Fibroblast of skin of right biceps (primary cell): ENCODE measurements at regions not wholly inside any gene's neighbourhood (a gene's known extent, or its start where the extent isn't known, plus 50 kb on each side); places are given as distances from the start of the nearest gene placed in this dataset.
"Not testable (repeated sequence)": the region's sequence is repeated elsewhere in the genome, so short reads cannot be mapped to it uniquely, and the experiment has no call there.

Source experiments
- DNase-seq: peaks from one replicate; pipeline ENCODE4 v3.0.0-alpha.2; 2013

DNA sequence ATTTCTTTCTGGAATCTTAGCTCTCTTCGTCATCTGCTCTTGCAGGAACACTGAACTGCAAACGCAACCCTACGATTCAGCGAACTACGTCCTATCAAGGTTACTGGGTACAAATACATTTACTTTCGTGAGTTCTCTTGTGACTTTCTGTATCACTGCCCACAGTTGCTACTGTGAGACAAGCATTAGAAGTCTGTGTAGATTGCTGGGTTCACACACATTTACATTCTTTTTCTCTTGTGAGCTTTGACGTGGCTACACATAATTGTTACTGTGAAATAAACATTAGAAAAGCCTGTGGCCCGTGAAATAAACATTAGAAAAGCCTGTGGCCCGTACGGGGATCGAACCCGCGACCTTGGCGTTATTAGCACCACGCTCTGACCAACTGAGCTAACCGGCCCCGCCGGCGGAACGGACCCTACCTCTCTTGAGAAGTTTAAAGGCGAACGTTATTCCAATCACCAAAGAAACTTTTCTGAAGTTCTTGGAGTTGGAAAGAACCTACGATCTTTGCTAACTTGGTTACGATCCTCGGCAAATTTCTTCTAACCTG lies 61.2 kb upstream of the ZNF322 start:
- not testable (repeated sequence) for DNase-seq

DNA sequence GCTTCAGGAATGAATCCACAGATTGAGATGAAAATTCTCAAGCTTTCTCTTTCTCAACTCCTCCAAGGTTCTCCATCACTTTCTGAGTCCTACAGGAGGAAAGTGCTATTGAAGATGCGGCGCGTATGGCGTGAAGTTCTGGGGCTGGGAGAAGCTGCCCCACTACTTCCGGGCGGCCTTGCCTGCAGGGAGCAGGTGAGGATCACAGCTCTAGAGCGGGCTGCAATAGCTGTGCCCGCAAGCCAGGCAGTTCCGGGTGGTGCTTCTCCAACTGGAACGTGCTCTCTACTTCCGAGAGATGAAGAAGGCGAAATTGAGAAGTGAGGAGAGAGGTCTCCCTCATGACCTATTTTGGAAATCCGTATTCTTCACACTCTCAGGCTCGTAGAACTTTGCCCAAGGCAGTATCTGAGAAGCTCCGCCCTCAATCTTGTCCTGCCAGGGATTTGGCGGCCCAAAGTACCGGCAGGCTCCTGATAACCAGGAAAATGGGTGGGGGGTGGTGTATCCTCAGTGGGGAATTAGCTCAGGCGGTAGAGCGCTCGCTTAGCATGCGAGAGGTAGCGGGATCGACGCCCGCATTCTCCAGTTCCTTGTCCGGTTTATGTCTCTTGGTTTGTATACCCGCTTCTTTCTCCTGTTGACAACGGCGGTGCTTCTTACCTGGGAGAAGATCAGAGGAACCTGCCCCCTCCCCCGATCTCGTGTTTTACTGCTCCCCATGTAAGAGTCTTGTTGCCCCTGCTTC lies 70.6 kb upstream of the ZNF322 start:
- not testable (repeated sequence) for DNase-seq

DNA sequence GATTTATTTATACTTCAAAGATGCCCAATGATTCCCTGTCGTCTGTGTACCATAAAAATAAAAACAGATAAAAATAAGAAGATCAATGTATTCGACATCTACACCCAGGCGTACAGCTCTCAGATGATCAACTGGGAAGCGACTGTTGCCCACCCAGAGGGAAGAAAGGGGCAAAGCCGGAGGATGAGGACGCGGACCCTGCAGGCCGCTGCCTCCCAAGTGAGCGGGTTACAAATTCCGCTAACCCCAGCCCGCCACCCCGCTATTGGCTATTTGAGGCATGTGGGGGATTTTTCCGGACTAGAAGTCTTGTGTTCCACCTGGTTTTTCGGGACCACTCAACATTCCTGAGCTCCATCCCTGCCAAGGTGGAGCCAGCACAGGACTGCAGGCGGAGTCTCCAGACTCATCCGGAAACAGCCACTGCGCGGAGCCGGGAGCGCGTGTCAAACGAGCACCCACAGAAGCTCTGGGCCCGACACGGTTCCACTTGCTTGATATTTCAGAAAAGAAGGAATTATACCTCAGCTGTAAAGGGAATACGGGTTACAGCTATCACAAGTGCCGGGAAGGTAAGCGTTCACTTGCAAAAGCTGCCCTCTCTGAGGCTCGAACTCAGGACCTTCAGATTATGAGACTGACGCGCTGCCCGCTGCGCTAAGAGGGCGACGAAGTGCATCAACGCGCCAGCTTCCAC lies 75.4 kb upstream of the ZNF322 start:
- DNase-seq, result not testable (repeated sequence)

DNA sequence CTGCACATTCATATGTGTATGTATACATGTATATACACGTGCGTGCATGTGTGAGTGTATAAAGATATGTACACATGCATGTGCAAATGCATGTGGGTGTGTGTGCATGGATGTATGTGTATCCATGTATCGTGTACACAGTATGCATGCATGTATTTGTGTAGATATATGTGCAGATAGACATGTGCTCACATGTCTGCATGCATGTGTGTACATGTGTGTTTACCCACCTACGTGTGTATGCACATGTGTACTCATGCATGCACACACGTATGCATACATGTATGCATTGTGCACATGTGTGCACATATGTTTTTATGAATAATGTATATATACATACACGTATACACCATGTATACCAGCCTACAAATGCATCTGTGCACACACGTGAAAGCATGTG lies 80.3 kb upstream of the ZNF322 start:
- DNase-seq, result no peak

DNA sequence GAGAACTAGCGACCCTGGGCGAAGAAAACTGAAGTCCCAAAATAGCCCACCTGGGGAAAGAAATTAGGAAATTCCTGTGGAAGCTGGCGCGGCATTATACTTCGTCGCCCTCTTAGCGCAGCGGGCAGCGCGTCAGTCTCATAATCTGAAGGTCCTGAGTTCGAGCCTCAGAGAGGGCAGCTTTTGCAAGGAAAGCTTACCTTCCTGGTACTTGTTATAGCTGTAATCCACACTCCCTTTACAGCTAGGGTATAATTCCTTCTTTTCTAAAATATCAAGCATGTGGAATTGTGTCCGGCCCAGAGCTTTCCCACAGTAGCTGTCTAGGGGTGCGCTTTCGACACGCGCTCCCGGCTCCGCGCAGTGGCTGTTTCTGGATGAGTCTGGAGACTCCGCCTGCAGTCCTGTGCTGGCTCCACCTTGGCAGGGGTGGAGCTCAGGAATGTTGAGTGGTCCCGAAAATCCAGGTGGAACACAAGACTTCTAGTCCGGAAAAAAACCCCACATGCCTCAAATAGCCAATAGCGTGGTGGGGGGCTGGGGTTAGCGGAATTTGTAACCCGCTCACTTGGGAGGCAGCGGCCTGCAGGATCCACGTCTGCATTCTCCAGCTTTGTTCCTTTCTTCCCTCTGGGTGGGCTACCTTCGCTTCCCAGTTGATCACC lies 83.7 kb upstream of the ZNF322 start:
- peak; percentile 87 for DNase-seq

DNA sequence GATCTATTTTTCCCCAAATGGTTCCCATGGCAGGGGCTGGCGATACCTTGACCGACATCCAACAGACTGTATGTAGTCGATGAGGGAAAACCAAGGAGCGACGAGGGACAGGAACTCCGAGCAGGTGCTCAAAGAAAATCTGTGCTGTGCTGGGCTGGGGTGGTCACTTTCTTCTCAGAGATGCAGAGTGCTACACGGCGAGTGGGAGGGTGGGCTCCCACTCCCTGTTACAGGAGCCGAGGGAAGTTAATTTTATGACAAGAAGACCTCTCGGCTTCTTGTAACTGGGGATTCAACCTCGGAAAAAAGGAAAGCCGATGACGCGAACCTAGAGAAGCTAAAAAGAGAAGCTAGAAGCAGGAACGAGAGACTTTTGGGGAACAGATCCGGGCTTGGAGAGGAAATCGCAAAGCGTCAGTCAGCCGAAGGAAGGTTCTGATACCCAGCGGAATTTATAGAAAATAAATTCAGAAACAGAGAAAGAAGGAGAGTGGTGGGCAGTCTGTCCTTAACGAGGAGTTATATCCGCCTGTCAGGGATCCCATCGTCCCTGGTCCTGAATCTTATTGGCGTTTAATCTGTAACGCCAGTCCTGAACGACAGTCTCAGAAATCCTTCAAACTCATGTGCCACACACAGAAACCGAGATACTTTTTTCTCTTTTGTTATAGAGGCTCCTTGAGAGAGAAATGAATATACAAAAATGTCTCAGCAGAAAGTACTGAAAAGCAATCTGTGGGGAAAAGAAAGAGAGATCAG lies 84.6 kb upstream of the ZNF322 start:
- DNase-seq, result no peak

DNA sequence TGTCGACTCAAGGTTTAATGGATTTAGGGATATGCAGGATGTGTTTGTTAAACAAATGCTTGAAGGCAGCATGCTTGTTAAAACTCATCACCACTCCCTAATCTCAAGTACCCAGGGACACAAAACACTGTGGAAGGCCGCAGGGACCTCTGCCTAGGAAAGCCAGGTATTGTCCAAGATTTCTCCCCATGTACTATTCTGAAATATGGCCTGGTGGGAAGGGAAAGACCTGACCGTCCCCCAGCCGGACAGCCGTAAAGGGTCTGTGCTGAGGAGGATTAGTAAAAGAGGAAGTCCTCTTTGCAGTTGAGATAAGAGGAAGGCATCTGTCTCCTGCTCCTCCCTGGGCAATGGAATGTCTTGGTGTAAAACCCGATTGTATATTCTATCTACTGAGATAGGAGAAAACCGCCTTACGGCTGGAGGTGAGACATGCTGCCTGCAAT lies 85.3 kb upstream of the ZNF322 start:
- not testable (repeated sequence) for DNase-seq

DNA sequence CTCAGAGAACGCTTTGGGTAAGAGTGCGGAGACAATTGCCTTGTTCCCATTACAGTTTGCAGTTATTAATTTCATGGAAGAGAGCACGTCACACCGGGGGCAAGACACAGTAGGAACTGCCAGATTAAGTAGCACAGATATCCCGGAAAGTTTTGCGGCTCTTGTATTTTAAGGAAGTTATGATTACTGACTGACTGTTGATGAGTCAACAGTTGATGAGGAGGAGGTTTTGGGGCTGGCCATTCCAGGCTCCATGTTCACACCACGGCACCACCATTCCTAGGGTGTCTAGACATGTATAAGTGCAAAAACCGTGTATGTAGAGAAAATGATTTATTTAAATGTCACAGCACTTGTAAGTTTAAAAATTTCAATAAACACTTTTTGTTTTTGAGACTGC lies 86.4 kb upstream of the ZNF322 start:
- DNase-seq, result not testable (repeated sequence)

DNA sequence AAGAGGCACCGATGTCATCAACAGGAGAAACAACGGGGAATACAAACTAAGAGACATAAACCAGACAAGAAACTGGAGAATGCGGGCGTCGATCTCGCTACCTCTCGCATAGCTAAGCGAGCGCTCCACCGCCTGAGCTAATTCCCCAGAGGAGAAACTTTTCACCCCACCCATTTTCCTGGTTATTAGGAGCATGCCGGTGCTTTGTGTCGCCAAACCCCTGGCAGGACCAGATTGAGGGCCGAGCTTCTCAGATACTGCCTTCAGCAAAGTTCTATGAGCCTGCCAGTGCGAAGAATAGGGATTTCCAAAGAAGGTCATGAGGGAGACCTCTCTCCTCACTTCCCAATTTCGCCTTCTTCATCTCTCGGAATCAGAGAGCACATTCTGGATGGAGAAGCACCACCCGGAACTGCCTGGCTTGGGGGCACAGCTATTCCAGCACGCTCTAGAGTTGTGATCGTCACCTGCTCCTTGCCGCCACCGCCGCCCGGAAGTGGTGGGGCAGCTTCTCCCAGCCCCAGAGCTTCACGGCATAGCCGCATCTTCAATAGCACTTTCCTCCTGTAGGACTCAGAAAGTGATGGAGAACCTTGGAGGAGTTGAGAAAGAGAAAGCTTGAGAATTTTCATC lies 89.7 kb upstream of the ZNF322 start:
- not testable (repeated sequence) for DNase-seq

DNA sequence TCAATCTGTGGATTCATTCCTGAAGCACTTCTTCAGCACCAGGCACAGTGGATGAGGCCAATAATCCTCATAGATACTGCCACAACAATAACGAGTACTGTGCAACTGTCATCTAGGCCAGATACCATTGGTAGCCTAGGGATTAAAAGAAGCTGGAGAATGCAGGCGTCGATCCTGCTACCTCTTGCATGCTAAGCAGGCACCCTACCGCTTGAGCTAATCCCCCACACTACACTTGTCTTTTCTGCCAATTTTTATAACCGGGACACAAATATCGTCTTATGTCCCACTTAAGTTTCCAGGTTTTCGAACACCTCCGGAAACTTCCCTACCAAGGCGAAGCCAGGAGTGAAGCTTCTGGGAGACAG lies 90.2 kb upstream of the ZNF322 start:
- DNase-seq, result not testable (repeated sequence)

DNA sequence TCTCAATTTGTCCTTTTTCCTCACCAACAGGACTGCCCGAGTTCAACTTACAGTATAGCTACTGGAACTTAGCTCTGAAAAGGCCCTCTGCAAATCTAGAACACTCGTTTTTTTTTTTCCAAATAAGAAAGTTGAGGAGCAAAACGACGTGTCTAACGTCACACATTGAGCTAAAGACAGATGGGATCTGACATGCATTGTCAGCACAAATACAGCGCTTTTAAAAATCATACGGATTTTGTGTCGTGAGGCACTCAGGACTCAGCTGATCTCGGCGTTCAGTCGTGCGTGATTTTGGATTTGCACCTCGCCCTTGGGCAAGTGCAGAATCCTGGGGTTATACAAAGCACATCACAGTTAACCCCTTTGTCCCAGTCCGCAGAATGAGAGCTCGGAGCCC lies 94.7 kb upstream of the ZNF322 start:
- DNase-seq, result no peak

DNA sequence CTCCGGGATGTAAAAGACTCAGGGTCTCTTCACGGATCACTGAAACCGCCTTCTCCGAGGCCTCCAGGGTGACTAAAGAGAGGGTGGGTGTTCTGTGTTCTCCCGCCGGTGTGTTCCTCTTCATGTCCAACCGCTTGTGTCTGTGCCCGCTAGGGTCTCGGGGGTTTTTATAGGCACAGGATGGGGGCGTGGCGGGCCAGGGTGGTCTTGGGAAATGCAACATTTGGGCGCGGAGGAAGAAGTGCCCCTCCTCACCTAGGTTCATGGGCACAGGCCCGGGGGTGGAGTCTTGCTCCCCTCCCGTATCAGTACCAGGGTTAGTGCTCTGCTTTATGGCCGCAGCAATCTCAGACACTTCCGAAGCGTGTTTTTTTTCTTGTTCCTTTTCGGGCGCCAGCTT lies 95.3 kb upstream of the ZNF322 start:
- DNase-seq, result not testable (repeated sequence)

DNA sequence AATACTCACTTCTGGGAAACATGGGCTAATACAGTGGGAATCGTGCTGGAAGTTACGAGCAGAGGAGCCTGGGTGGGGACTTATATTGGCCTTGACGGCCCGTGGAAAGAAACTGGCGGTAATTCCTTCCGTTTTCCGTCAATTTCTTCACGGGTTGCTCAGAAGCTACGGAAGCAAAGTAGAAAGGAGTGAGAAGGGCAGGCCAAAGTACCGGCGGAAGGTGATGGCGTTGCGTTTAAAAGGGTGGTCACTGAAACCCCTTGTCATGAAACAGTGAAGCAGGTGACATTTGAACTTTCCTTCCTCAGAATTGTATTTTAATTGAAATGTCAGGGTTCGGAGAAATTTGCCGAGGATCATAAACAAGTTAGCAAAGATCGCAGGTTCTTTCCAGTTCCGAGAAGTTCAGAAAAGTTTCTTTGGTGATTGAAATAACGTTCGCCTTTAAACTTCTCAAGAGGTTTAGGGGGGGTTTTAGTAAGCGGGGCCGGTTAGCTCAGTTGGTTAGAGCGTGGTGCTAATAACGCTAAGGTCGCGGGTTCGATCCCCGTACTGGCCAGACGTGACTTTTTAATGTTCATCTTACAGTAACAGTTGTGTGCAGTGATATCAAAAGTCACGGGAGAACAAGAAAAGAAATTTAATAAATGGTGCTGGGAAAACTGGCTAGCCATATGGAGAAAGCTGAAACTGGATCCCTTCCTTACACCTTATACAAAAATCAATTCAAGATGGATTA lies 96.7 kb upstream of the ZNF322 start:
- not testable (repeated sequence) for DNase-seq

DNA sequence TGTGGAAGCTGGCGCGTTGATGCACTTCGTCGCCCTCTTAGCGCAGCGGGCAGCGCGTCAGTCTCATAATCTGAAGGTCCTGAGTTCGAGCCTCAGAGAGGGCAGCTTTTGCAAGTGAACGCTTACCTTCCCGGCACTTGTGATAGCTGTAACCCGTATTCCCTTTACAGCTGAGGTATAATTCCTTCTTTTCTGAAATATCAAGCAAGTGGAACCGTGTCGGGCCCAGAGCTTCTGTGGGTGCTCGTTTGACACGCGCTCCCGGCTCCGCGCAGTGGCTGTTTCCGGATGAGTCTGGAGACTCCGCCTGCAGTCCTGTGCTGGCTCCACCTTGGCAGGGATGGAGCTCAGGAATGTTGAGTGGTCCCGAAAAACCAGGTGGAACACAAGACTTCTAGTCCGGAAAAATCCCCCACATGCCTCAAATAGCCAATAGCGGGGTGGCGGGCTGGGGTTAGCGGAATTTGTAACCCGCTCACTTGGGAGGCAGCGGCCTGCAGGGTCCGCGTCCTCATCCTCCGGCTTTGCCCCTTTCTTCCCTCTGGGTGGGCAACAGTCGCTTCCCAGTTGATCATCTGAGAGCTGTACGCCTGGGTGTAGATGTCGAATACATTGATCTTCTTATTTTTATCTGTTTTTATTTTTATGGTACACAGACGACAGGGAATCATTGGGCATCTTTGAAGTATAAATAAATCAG lies 106.8 kb upstream of the ZNF322 start:
- DNase-seq, result not testable (repeated sequence)

DNA sequence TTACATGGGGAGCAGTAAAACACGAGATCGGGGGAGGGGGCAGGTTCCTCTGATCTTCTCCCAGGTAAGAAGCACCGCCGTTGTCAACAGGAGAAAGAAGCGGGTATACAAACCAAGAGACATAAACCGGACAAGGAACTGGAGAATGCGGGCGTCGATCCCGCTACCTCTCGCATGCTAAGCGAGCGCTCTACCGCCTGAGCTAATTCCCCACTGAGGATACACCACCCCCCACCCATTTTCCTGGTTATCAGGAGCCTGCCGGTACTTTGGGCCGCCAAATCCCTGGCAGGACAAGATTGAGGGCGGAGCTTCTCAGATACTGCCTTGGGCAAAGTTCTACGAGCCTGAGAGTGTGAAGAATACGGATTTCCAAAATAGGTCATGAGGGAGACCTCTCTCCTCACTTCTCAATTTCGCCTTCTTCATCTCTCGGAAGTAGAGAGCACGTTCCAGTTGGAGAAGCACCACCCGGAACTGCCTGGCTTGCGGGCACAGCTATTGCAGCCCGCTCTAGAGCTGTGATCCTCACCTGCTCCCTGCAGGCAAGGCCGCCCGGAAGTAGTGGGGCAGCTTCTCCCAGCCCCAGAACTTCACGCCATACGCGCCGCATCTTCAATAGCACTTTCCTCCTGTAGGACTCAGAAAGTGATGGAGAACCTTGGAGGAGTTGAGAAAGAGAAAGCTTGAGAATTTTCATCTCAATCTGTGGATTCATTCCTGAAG lies 111.6 kb upstream of the ZNF322 start:
- DNase-seq, result not testable (repeated sequence)

DNA sequence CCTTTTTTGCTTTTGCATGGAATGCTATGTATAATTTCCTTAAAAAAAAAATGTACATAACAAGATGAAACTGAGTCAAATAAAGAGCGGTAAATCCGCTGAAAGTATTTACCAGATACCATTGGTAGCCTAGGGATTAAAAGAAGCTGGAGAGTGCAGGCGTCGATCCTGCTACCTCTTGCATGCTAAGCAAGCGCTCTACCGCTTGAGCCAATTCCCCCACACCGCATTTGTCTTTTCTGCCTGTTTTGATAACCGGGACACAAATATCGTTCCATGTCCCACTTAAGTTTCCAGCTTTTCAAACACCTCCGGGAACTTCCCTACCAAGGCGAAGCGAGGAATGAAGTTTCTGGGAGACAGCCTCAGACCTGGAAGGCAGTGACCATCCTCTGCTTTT lies 113.9 kb upstream of the ZNF322 start:
- not testable (repeated sequence) for DNase-seq

DNA sequence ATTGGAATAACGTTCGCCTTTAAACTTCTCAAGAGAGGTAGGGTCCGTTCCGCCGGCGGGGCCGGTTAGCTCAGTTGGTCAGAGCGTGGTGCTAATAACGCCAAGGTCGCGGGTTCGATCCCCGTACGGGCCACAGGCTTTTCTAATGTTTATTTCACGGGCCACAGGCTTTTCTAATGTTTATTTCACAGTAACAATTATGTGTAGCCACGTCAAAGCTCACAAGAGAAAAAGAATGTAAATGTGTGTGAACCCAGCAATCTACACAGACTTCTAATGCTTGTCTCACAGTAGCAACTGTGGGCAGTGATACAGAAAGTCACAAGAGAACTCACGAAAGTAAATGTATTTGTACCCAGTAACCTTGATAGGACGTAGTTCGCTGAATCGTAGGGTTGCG lies 121.0 kb upstream of the ZNF322 start:
- not testable (repeated sequence) for DNase-seq

DNA sequence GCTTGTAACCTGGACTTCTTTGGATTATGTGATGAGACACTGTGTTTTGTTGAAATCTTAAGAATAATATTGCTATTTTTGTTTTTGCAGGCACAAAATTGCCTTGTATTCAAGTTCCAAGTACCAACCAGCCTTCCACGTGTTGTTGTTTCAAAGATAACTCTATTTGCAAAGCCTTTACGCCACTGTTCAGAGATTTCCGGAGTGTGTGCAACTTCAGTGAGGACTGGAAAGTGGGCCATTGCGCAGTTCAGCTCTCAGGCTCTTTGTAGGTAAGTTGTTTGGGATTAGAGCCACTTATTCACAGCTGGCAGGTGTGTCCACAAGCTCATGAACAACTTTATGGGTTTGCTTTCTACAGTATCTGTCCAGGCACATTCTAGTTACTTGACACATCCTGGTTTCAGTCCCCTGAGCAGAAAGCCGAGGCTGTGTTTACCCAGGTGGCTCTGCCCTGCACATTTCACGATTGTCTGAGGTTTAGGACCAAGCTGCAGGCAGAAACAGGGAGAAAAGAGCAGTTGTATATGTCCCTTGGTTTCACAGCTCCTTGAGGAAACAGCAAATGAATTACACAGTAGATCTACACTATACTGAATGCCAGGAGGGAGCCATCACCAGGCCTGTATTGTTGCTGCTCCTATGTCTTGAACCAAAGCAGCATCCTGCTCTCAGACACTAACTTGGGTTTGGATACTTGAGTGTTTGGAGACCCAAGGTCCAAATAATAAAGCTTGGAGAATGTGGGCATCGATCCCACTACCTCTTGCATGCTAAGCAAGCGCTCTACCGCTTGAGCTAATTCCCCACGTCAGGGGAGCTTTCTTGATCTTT lies 136.1 kb upstream of the ZNF322 start:
- not testable (repeated sequence) for DNase-seq
